ENCODE measurements at regions not wholly inside any gene's neighbourhood (a gene's known extent, or its start where the extent isn't known, plus 50 kb on each side); places are given as distances from the start of the nearest gene placed in this dataset.

- TF ChIP-seq CTCF (IDR thresholded peaks at IDR 0.05) (no peak), POLR2A (IDR thresholded peaks at IDR 0.05) (no peak)
These were observed 104.1 kb downstream of the EHF start for GRCh38 chr11:34724973-34725372.
